ENCODE measurements at regions not wholly inside any gene's neighbourhood (a gene's known extent, or its start where the extent isn't known, plus 50 kb on each side); places are given as distances from the start of the nearest gene placed in this dataset.

- no peak for DNase-seq (ENCODE audit: low spot score)
Observed at GRCh38 chr12:91852634-91853033, 293.0 kb downstream of the BTG1 start.

- no peak for DNase-seq (ENCODE audit: low spot score)
Observed at GRCh38 chr12:91851741-91852477, 293.7 kb downstream of the BTG1 start.

- DNase-seq (ENCODE audit: low spot score), result no peak
Observed at GRCh38 chr12:91846466-91847055, 299.1 kb downstream of the BTG1 start.

GRCh38 chr12:91845365-91845764 is 300.3 kb downstream of the BTG1 start:
- no peak for DNase-seq (ENCODE audit: low spot score)

- no peak for DNase-seq (ENCODE audit: low spot score)
Observed at GRCh38 chr12:91841822-91842221, 303.8 kb downstream of the BTG1 start.

GRCh38 chr12:91836696-91837095 is 308.9 kb downstream of the BTG1 start:
- DNase-seq (ENCODE audit: low spot score), result no peak

- no peak for DNase-seq (ENCODE audit: low spot score)
Observed at GRCh38 chr12:91836264-91836663, 309.4 kb downstream of the BTG1 start.

- no peak for DNase-seq (ENCODE audit: low spot score)
Observed at GRCh38 chr12:91835693-91836092, 310.0 kb downstream of the BTG1 start.

GRCh38 chr12:91833780-91834359 is 311.8 kb downstream of the BTG1 start:
- peak; percentile 10 for DNase-seq (ENCODE audit: low spot score)

- DNase-seq (ENCODE audit: low spot score), result no peak
Observed at GRCh38 chr12:91825999-91826398, 319.6 kb downstream of the BTG1 start.

GRCh38 chr12:91824991-91825390 is 320.7 kb downstream of the BTG1 start:
- DNase-seq (ENCODE audit: low spot score), result no peak

- no peak for DNase-seq (ENCODE audit: low spot score)
Observed at GRCh38 chr12:91819132-91819447, 326.6 kb downstream of the BTG1 start.

GRCh38 chr12:91818227-91819131 is 327.2 kb downstream of the BTG1 start:
- DNase-seq (ENCODE audit: low spot score), result no peak

- DNase-seq (ENCODE audit: low spot score), result peak; percentile 36
Observed at GRCh38 chr12:91817517-91817916, 328.1 kb downstream of the BTG1 start.

- no peak for DNase-seq (ENCODE audit: low spot score)
Observed at GRCh38 chr12:91813701-91814100, 331.9 kb downstream of the BTG1 start.

- DNase-seq (ENCODE audit: low spot score), result peak; percentile 85
Observed at GRCh38 chr12:91811481-91812287, 334.0 kb downstream of the BTG1 start.

- DNase-seq (ENCODE audit: low spot score), result no peak
Observed at GRCh38 chr12:91810531-91811451, 334.9 kb downstream of the BTG1 start.

- no peak for DNase-seq (ENCODE audit: low spot score)
Observed at GRCh38 chr12:91810077-91810476, 335.6 kb downstream of the BTG1 start.

GRCh38 chr12:91805031-91805430 is 340.6 kb downstream of the BTG1 start:
- DNase-seq (ENCODE audit: low spot score), result no peak

GRCh38 chr12:91804533-91804932 is 341.1 kb downstream of the BTG1 start:
- DNase-seq (ENCODE audit: low spot score), result no peak

- no peak for DNase-seq (ENCODE audit: low spot score)
Observed at GRCh38 chr12:91801048-91801447, 344.6 kb downstream of the BTG1 start.
